ENCODE measurements at regions not wholly inside any gene's neighbourhood (a gene's known extent, or its start where the extent isn't known, plus 50 kb on each side); places are given as distances from the start of the nearest gene placed in this dataset.

- no peak for TF ChIP-seq EZH2 (IDR thresholded peaks at IDR 0.05)
- TF ChIP-seq POLR2AphosphoS5 (IDR thresholded peaks at IDR 0.05; ENCODE audit: borderline replicate concordance, low read depth, low read length), result no peak
- TF ChIP-seq FOXP2 (optimal IDR thresholded peaks at IDR 0.05; ENCODE audit: control extremely low read depth, extremely low read length, insufficient read depth), result no peak
These were observed 155.0 kb downstream of the ADAMTS15 start for GRCh38 chr11:130603335-130603906.
